ENCODE measurements at regions not wholly inside any gene's neighbourhood (a gene's known extent, or its start where the extent isn't known, plus 50 kb on each side); places are given as distances from the start of the nearest gene placed in this dataset.
"Not testable (repeated sequence)": the region's sequence is repeated elsewhere in the genome, so short reads cannot be mapped to it uniquely, and the experiment has no call there.

DNA sequence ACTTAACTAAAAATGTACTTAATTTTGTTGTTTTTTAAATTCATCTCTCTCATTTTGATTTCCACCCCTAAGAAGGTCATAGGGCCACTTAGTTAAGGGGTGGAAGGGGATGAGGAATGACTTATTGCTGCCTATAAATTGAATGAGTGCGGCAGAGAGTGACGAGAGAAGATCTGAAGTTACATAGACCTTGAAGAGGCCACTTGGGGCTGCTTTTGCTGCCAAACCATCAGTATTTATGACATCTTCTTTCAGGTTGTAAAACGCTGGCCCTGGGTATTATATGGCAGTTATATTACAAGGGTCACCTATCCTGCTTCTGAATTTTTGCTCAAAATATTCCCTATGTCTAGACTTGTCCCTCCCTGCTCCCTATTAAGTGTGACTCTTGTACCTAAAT, 119.6 kb upstream of the RIMS1 start:
- H3K4me3 Mint-ChIP-seq = no peak overlapping the region
- ATAC-seq (replicated peaks) (no peak), DNase-seq (no peak)
- no peaks in the 10 kb centered on the region for H3K36me3 Mint-ChIP-seq
- no peaks in the 10 kb centered on the region for H3K9me3 Mint-ChIP-seq
- peaks cover 0 to 4% of the 10 kb centered on the region in 2 donors for H3K27me3 Mint-ChIP-seq
- H3K27ac Mint-ChIP-seq = no peak overlapping the region
- H3K4me1 Mint-ChIP-seq = no peaks in the 10 kb centered on the region

DNA sequence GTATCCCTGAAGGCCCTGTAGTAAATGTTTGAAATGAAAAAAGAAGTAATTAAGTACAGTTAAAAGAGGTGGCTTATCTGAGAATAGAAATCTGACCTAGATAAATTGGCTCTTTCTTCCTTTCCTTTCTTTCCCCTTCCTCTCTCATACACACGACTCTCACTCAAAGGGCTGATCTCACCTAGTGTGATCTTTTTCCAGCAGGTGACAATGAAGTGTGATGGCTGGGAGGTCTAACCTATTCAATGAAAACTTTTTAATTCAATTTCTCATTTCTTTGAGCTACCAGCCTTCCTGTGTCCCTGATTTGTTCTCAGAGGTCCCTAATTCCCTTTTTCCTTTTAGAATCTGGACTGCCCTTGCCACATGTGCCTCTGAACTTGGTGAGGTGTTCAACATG, 118.0 kb upstream of the RIMS1 start:
- no peaks in the 10 kb centered on the region for H3K9me3 Mint-ChIP-seq
- no peak for DNase-seq
- no peaks in the 10 kb centered on the region for H3K36me3 Mint-ChIP-seq
- no peak for ATAC-seq (replicated peaks)
- peaks cover 0 to 4% of the 10 kb centered on the region in 2 donors for H3K27me3 Mint-ChIP-seq
- no peak overlapping the region for H3K4me3 Mint-ChIP-seq
- H3K27ac Mint-ChIP-seq = no peak overlapping the region
- H3K4me1 Mint-ChIP-seq = no peaks in the 10 kb centered on the region

GRCh38 chr6:71808865-71809264, 77.5 kb upstream of the RIMS1 start:
- ATAC-seq (replicated peaks) (no peak), DNase-seq (no peak)
- no peak overlapping the region for H3K4me3 Mint-ChIP-seq
- H3K36me3 Mint-ChIP-seq = no peaks in the 10 kb centered on the region
- H3K27me3 Mint-ChIP-seq = no peaks in the 10 kb centered on the region
- H3K9me3 Mint-ChIP-seq = peaks cover 21 to 26% of the 10 kb centered on the region in 2 donors
- H3K27ac Mint-ChIP-seq = no peak overlapping the region
- no peaks in the 10 kb centered on the region for H3K4me1 Mint-ChIP-seq

DNA sequence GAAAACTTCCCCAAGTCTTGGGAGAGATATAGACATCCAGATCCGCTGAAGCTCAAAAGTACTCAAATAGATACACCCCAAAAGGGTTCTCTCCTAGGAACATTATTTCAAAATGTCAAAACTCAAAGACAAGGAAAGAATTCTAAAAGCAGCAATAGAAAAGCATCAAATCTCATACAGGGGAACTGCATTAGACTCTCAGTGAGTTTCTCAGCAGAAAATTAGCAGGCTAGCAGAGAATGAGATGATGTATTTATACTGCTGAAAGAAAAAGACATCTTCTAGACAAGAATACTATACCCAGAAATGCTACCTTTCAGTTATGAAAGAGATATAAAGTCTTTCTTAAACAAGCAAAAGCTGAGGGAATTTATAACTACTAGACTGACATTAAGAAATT, 75.5 kb upstream of the RIMS1 start:
- H3K4me1 Mint-ChIP-seq = no peaks in the 10 kb centered on the region
- no peak for DNase-seq
- no peak for ATAC-seq (replicated peaks)
- H3K4me3 Mint-ChIP-seq = no peak overlapping the region
- no peaks in the 10 kb centered on the region for H3K27me3 Mint-ChIP-seq
- H3K27ac Mint-ChIP-seq = no peak overlapping the region
- H3K9me3 Mint-ChIP-seq = peaks cover 23 to 35% of the 10 kb centered on the region in 2 donors
- H3K36me3 Mint-ChIP-seq = no peaks in the 10 kb centered on the region

DNA sequence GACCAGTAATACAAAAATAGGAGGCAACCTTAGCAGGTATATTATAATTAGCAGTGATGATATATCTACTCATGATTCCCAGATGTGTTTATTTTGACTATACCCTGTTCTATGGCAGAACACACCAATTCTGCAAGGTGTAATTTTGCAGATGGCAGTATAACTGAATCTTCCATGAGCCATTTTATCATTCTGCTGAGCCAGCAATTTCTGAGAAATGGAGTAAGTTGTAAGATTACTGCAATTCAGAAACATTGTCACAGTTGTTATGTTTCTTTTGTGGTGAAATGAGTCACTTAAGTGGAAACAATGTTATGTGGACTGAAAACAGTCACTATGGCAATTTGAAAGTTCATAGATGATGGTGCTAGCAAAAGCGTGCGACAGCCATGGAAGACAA, 63.7 kb upstream of the RIMS1 start:
- Mint-ChIP-seq H3K4me1 (no peaks in the 10 kb centered on the region), H3K9me3 (peaks cover 6 to 10% of the 10 kb centered on the region in 2 donors), H3K27ac (no peak overlapping the region), H3K27me3 (no peaks in the 10 kb centered on the region), H3K36me3 (no peaks in the 10 kb centered on the region), H3K4me3 (no peak overlapping the region)
- ATAC-seq (replicated peaks) (no peak), DNase-seq (no peak)

GRCh38 chr6:71832110-71832764, 54.1 kb upstream of the RIMS1 start:
- not testable (repeated sequence) for H3K4me1 Mint-ChIP-seq; DNase-seq; H3K36me3 Mint-ChIP-seq; H3K27ac Mint-ChIP-seq; H3K27me3 Mint-ChIP-seq; ATAC-seq (replicated peaks); H3K9me3 Mint-ChIP-seq; H3K4me3 Mint-ChIP-seq
